IMR-90 (cell line): ENCODE measurements at regions not wholly inside any gene's neighbourhood (a gene's known extent, or its start where the extent isn't known, plus 50 kb on each side); places are given as distances from the start of the nearest gene placed in this dataset.

Experiments used
- ATAC-seq: fragments of 200-7000 bp; cut with Tn5 transposase; 2 replicates; pipeline ENCODE4 v1.9.1; 2020; ENCODE audit warnings: low read depth, mild to moderate bottlenecking, moderate library complexity
- BruUV-seq: library from RNA; stranded (reverse); fragments of 400-500 nt; replicated peaks from 2 replicates; lab custom pipeline; 2021; lab: Mats Ljungman, UMichigan
- CTCF ChIA-PET: fragments of 300-600 bp; formaldehyde crosslinking; extraction: SDS; loops from one replicate; lab custom pipeline; 2021; ENCODE audit warnings: antibody characterized with exemption; lab: Yijun Ruan, JAX
- POLR2A ChIA-PET: fragments of 300-600 bp; sonication (Branson Sonifier 250); formaldehyde crosslinking; loops from one replicate; lab custom pipeline; 2022; ENCODE audit warnings: antibody characterized with exemption; ENCODE audit not compliant: unreplicated experiment; lab: Charles Lee
- DNase-seq: peaks from one replicate; pipeline ENCODE4 v3.0.0; 2013
- H2AFZ ChIP-seq: replicated peaks from 2 replicates; pipeline ENCODE3; 2013; ENCODE audit warnings: low read length, mild to moderate bottlenecking; ENCODE audit not compliant: poor library complexity
- H2AK5ac ChIP-seq: 2 replicates; pipeline ENCODE4 v1.6.1; 2013; ENCODE audit warnings: low read depth, low read length, inconsistent platforms
- H2AK9ac ChIP-seq: replicated peaks from 2 replicates; pipeline ENCODE3; 2013; ENCODE audit warnings: mild to moderate bottlenecking, low read depth, low read length, moderate library complexity; ENCODE audit not compliant: poor library complexity
- H2BK120ac ChIP-seq: 2 replicates; pipeline ENCODE4 v1.6.1; 2013; ENCODE audit warnings: low read depth, low read length, inconsistent platforms
- H2BK15ac ChIP-seq: 3 replicates; pipeline ENCODE4 v1.6.1; 2013; ENCODE audit warnings: low read depth, low read length, inconsistent platforms
- H2BK20ac ChIP-seq: 2 replicates; pipeline ENCODE4 v1.6.1; 2013; ENCODE audit warnings: low read depth, mild to moderate bottlenecking, inconsistent platforms, low read length, moderate library complexity
- H2BK5ac ChIP-seq: 2 replicates; pipeline ENCODE4 v1.6.1; 2013; ENCODE audit warnings: mild to moderate bottlenecking, low read depth, low read length, inconsistent platforms; ENCODE audit not compliant: poor library complexity, severe bottlenecking
- H3K14ac ChIP-seq: replicated peaks from 2 replicates; pipeline ENCODE4 v1.6.1; 2013; ENCODE audit warnings: low read depth, low read length, inconsistent platforms
- H3K18ac ChIP-seq: 2 replicates; pipeline ENCODE4 v1.6.1; 2013; ENCODE audit warnings: low read depth, low read length, control low read depth
- H3K23ac ChIP-seq: 2 replicates; pipeline ENCODE4 v1.6.1; 2013; ENCODE audit warnings: low read depth, low read length, inconsistent platforms
- H3K27ac ChIP-seq: 2 replicates; pipeline ENCODE4 v1.5.1; 2013; ENCODE audit warnings: mild to moderate bottlenecking, control low read depth, low read length; ENCODE audit not compliant: insufficient read depth
- H3K27me3 ChIP-seq: 2 replicates; pipeline ENCODE4 v1.6.1; 2013; ENCODE audit warnings: low read length; ENCODE audit not compliant: control insufficient read depth, insufficient read depth
- H3K36me3 ChIP-seq: 2 replicates; pipeline ENCODE4 v1.6.1; 2013; ENCODE audit warnings: low read length, mixed read lengths; ENCODE audit not compliant: control insufficient read depth, insufficient read depth
- H3K4ac ChIP-seq: 2 replicates; pipeline ENCODE4 v1.6.1; 2013; ENCODE audit warnings: low read depth, low read length, inconsistent platforms
- H3K4me1 ChIP-seq: 2 replicates; pipeline ENCODE4 v1.6.1; 2013; ENCODE audit warnings: low read length, mixed read lengths; ENCODE audit not compliant: control insufficient read depth, insufficient read depth
- H3K4me2 ChIP-seq: 2 replicates; pipeline ENCODE4 v1.6.1; 2013; ENCODE audit warnings: low read depth, mild to moderate bottlenecking, control low read depth, low read length, moderate library complexity
- H3K4me3 ChIP-seq: 2 replicates; pipeline ENCODE4 v1.5.1; 2013; ENCODE audit warnings: low read depth, mild to moderate bottlenecking, control low read depth, low read length, moderate library complexity; ENCODE audit not compliant: insufficient read depth
- H3K56ac ChIP-seq: 2 replicates; pipeline ENCODE4 v1.6.1; 2013; ENCODE audit warnings: low read length, inconsistent platforms; ENCODE audit not compliant: insufficient read depth; ENCODE audit errors: extremely low read depth
- H3K79me1 ChIP-seq, 2 experiments: 2 replicates each; pipeline ENCODE4 v1.6.1; 2013; ENCODE audit warnings: low read length in 2 of 2, inconsistent platforms in 1 of 2, low read depth in 1 of 2
- H3K9ac ChIP-seq: 2 replicates; pipeline ENCODE4 v1.6.1; 2013; ENCODE audit warnings: low read depth, low read length, control low read depth
- H3K9me1 ChIP-seq: 2 replicates; pipeline ENCODE4 v1.6.1; 2013; ENCODE audit warnings: low read length, inconsistent platforms; ENCODE audit not compliant: insufficient read depth
- H3K9me3 ChIP-seq: 2 replicates; pipeline ENCODE4 v1.6.1; 2013; ENCODE audit warnings: low read length; ENCODE audit not compliant: control insufficient read depth, insufficient read depth
- H4K20me1 ChIP-seq: 2 replicates; pipeline ENCODE4 v1.6.1; 2013; ENCODE audit warnings: low read length, inconsistent platforms; ENCODE audit not compliant: insufficient read depth
- H4K5ac ChIP-seq: 2 replicates; pipeline ENCODE4 v1.6.1; 2013; ENCODE audit warnings: mild to moderate bottlenecking, low read depth, low read length, control low read depth
- H4K8ac ChIP-seq, 2 experiments: 2 replicates each; pipeline ENCODE4 v1.6.1; 2013; ENCODE audit warnings: low read depth in 2 of 2, low read length in 2 of 2, control low read depth in 1 of 2, inconsistent platforms in 1 of 2
- H4K91ac ChIP-seq: 2 replicates; pipeline ENCODE4 v1.6.1; 2013; ENCODE audit warnings: low read depth, low read length, inconsistent platforms; ENCODE audit not compliant: insufficient read depth
- CEBPB ChIP-seq: IDR thresholded peaks from 2 replicates; pipeline ENCODE4 v1.6.1; 2012; ENCODE audit warnings: low read depth, low read length, improper control_type of control experiment
- ELK1 ChIP-seq: fragments of 150-350 bp; IDR thresholded peaks from 2 replicates; pipeline ENCODE4 v1.6.1; 2016; ENCODE audit warnings: low read depth, mild to moderate bottlenecking, low read length, moderate library complexity, borderline replicate concordance
- FOS ChIP-seq: fragments of 150-350 bp; IDR thresholded peaks from 2 replicates; pipeline ENCODE4 v1.6.1; 2016; ENCODE audit warnings: low read depth, low read length
- MXI1 ChIP-seq: IDR thresholded peaks from 2 replicates; pipeline ENCODE4 v1.6.1; 2012; ENCODE audit warnings: low read depth, mild to moderate bottlenecking, low read length, moderate library complexity, borderline replicate concordance
- RAD21 ChIP-seq: IDR thresholded peaks from 2 replicates; pipeline ENCODE4 v1.6.1; 2012; ENCODE audit warnings: low read length, improper control_type of control experiment
- RCOR1 ChIP-seq: IDR thresholded peaks from 2 replicates; pipeline ENCODE4 v1.6.1; 2012; ENCODE audit warnings: mild to moderate bottlenecking, low read length, improper control_type of control experiment; ENCODE audit not compliant: insufficient replicate concordance
- RFX5 ChIP-seq: IDR thresholded peaks from 2 replicates; pipeline ENCODE4 v1.8.0; 2012; ENCODE audit warnings: low read depth, mild to moderate bottlenecking, low read length, moderate library complexity
- SMC3 ChIP-seq: fragments of 150-350 bp; IDR thresholded peaks from 2 replicates; pipeline ENCODE4 v1.6.1; 2016; ENCODE audit warnings: low read depth, mild to moderate bottlenecking, antibody characterized with exemption, low read length, moderate library complexity
- WGBS, 2 experiments: methylation state at CpG; one replicate each; pipeline versions ENCODE4 v1.1.5 to v1.1.7; 2013; ENCODE audit warnings: missing lambda C conversion rate in 2 of 2; ENCODE audit not compliant: insufficient read length in 1 of 2; ENCODE audit errors: extremely low coverage in 2 of 2; 5-methylcytosine and 5-hydroxymethylcytosine counted together
- dilution Hi-C: fragments of 300-500 bp; cut with HindIII; formaldehyde crosslinking; loops from one replicate; pipeline ENCODE4 v1.14.3; 2018; ENCODE audit warnings: low sequenced_read_pairs; ENCODE audit not compliant: unreplicated experiment
- in situ Hi-C: fragments of 300-500 bp; cut with MboI; formaldehyde crosslinking; loops from 3 replicates; pipeline ENCODE4 v1.14.3; 2019; ENCODE audit warnings: low sequenced_read_pairs, inconsistent platforms, mixed read lengths
- intact Hi-C: fragments of 100-400 bp; cut with micrococcal nuclease; formaldehyde crosslinking; loops from 2 replicates; pipeline ENCODE4 v1.10.0; 2022

GRCh38 chr3:101978348-101978747, 129.0 kb downstream of the NFKBIZ start:
- Histone ChIP-seq H2AK9ac (no peak overlapping the region), H3K18ac (no peak overlapping the region), H3K4me3 (no peak overlapping the region), H4K20me1 (no peaks in the 10 kb centered on the region), H3K4me1 (no peaks in the 10 kb centered on the region), H4K5ac (no peak overlapping the region), H3K23ac (no peak overlapping the region), H3K9ac (no peak overlapping the region), H3K36me3 (no peaks in the 10 kb centered on the region), H4K8ac (no peak overlapping the region), H3K9me3 (no peaks in the 10 kb centered on the region), H3K56ac (no peak overlapping the region), H3K4ac (no peak overlapping the region), H3K14ac (no peak overlapping the region), H4K91ac (no peak overlapping the region), H2BK5ac (no peak overlapping the region), H3K27ac (no peak overlapping the region), H2AK5ac (no peak overlapping the region), H2BK20ac (no peak overlapping the region), H2BK120ac (no peak overlapping the region), H2AFZ (no peak overlapping the region), H3K79me1 (no peaks in the 10 kb centered on the region), H2BK15ac (no peak overlapping the region), H3K4me2 (no peak overlapping the region), H3K27me3 (no peaks in the 10 kb centered on the region), H3K9me1 (no peaks in the 10 kb centered on the region)
- ATAC-seq: no peak
- ChIA-PET POLR2A (no interaction called here), CTCF (no interaction called here)
- in situ Hi-C loops: no loop called here
- WGBS, 2 experiments: no CpG with 5 or more reads among the region's 2 CpGs
- dilution Hi-C loops: no loop called here
- DNase-seq: no peak
- no TSS peak for BruUV-seq
- intact Hi-C loops: no loop called here
- TF ChIP-seq RAD21 (no peak), MXI1 (no peak), CEBPB (no peak), RCOR1 (no peak), RFX5 (no peak), FOS (no peak), ELK1 (no peak), SMC3 (no peak)
